ENCODE measurements at regions not wholly inside any gene's neighbourhood (a gene's known extent, or its start where the extent isn't known, plus 50 kb on each side); places are given as distances from the start of the nearest gene placed in this dataset.

DNA sequence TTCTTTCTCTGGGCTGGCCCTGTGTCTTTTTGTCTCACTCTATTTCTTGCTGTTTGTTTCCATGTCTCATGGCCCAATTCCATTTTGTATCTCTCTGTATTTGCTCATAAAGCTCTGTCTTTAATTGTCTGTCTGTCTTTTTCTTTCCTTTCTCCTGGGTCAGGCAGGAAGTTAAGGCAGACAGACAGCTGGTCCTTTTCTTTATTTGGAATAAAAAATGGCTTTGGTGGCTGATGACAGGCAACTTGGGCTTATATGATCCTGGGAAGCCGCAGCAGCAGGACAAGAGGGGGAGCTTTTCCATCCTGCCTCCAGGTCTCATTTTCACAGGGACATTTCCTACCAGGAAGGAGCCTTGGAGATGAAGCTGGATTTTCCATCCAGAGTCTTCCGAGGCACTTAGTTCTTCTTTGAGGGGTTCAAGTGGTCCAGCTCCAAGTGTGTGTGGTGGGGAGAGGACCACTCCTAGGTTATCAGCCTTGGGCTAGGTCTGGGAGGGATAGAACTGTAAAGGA lies 138.7 kb downstream of the TDRD15 start:
- H4K5ac ChIP-seq (ENCODE audit: low read depth, low read length), result no peak overlapping the region
- no peak overlapping the region for H3K18ac ChIP-seq (ENCODE audit: low read depth, low read length)
- no peak overlapping the region for H2BK15ac ChIP-seq (ENCODE audit: low read depth, low read length)
- no peak overlapping the region for H2BK20ac ChIP-seq (ENCODE audit: low read depth, low read length)
- H3K9me1 ChIP-seq (ENCODE audit: insufficient read depth, low read length), result no peaks in the 10 kb centered on the region
- ChIA-PET POLR2A (ENCODE audit: unreplicated experiment) (no interaction called here), CTCF (no interaction called here)
- H2AFZ ChIP-seq (replicated peaks; ENCODE audit: low read length, poor library complexity), result no peak overlapping the region
- H2AK5ac ChIP-seq (ENCODE audit: low read depth, low read length), result no peak overlapping the region
- H3K4me3 ChIP-seq (ENCODE audit: insufficient read depth, low read depth, low read length), result no peak overlapping the region
- H3K4me1 ChIP-seq (ENCODE audit: control insufficient read depth, insufficient read depth, low read length), result no peaks in the 10 kb centered on the region
- TF ChIP-seq FOS (IDR thresholded peaks at IDR 0.05; ENCODE audit: low read depth, low read length), result no peak
- TF ChIP-seq ELK1 (IDR thresholded peaks at IDR 0.05; ENCODE audit: borderline replicate concordance, low read depth, low read length), result no peak
- no peak for TF ChIP-seq USF2 (IDR thresholded peaks at IDR 0.05; ENCODE audit: low read depth, low read length)
- no peak for TF ChIP-seq CTCF (conservative IDR thresholded peaks at IDR 0.05; ENCODE audit: low read depth, low read length)
- TF ChIP-seq MAFK (IDR thresholded peaks at IDR 0.05; ENCODE audit: low read depth, low read length), result no peak
- no peak for TF ChIP-seq RFX5 (IDR thresholded peaks at IDR 0.05; ENCODE audit: low read depth, low read length)
- TF ChIP-seq CHD1 (IDR thresholded peaks at IDR 0.05; ENCODE audit: low read depth, low read length), result no peak
- TF ChIP-seq MXI1 (IDR thresholded peaks at IDR 0.05; ENCODE audit: borderline replicate concordance, low read depth, low read length), result no peak
- no peak for TF ChIP-seq MAZ (IDR thresholded peaks at IDR 0.05; ENCODE audit: borderline replicate concordance, low read depth, low read length)
- TF ChIP-seq POLR2A (IDR thresholded peaks at IDR 0.05; ENCODE audit: low read depth, low read length), result no peak
- TF ChIP-seq BHLHE40 (IDR thresholded peaks at IDR 0.05; ENCODE audit: low read depth, low read length), result no peak
- no peak for TF ChIP-seq CEBPB (IDR thresholded peaks at IDR 0.05; ENCODE audit: low read depth, low read length)
- TF ChIP-seq RCOR1 (IDR thresholded peaks at IDR 0.05; ENCODE audit: insufficient replicate concordance, low read length), result no peak
- TF ChIP-seq RAD21 (IDR thresholded peaks at IDR 0.05; ENCODE audit: low read length), result no peak
- no peak for TF ChIP-seq SMC3 (IDR thresholded peaks at IDR 0.05; ENCODE audit: low read depth, low read length)
- no peak for TF ChIP-seq NFE2L2 (IDR thresholded peaks at IDR 0.05; ENCODE audit: low read depth, low read length)
- H3K4me2 ChIP-seq (ENCODE audit: low read depth, low read length), result no peak overlapping the region
- no peak overlapping the region for H3K4ac ChIP-seq (ENCODE audit: low read depth, low read length)
- no peak overlapping the region for H2AK9ac ChIP-seq (replicated peaks; ENCODE audit: low read depth, low read length, poor library complexity)
- ATAC-seq (ENCODE audit: low read depth) (no peak), DNase-seq (no peak)
- no peak overlapping the region for H3K9ac ChIP-seq (ENCODE audit: low read depth, low read length)
- no peaks in the 10 kb centered on the region for H3K36me3 ChIP-seq (ENCODE audit: control insufficient read depth, insufficient read depth, low read length)
- no peak overlapping the region for H3K14ac ChIP-seq (replicated peaks; ENCODE audit: low read depth, low read length)
- no peaks in the 10 kb centered on the region; the same call in 1 of the 2 replicates for H3K27me3 ChIP-seq (ENCODE audit: control insufficient read depth, insufficient read depth, low read length)
- H4K91ac ChIP-seq (ENCODE audit: insufficient read depth, low read depth, low read length), result no peak overlapping the region
- H2BK5ac ChIP-seq (ENCODE audit: low read depth, low read length, poor library complexity, severe bottlenecking), result no peak overlapping the region
- in situ Hi-C loops (cut with MboI; ENCODE audit: low sequenced_read_pairs) (no loop called here), intact Hi-C loops (cut with micrococcal nuclease) (no loop called here), dilution Hi-C loops (cut with HindIII; ENCODE audit: low sequenced_read_pairs, unreplicated experiment) (no loop called here)
- no peak overlapping the region for H3K23ac ChIP-seq (ENCODE audit: low read depth, low read length)
- no peak overlapping the region for H3K27ac ChIP-seq (ENCODE audit: insufficient read depth, low read length)
- H3K56ac ChIP-seq (ENCODE audit: extremely low read depth, insufficient read depth, low read length), result no peak overlapping the region
- no TSS peak for BruUV-seq (replicated peaks)
- H3K79me1 ChIP-seq (ENCODE audit: low read depth in 1 of 2, low read length in 2 of 2), result no peaks in the 10 kb centered on the region
- no CpG with 5 or more reads among the region's 2 CpGs for WGBS, 2 experiments (ENCODE audit: extremely low coverage in 2 of 2, insufficient read length in 1 of 2)
- H4K20me1 ChIP-seq (ENCODE audit: insufficient read depth, low read length), result no peaks in the 10 kb centered on the region
- H4K8ac ChIP-seq (ENCODE audit: low read depth in 2 of 2, low read length in 2 of 2), result no peak overlapping the region
- H2BK120ac ChIP-seq (ENCODE audit: low read depth, low read length), result no peak overlapping the region
- no peaks in the 10 kb centered on the region for H3K9me3 ChIP-seq (ENCODE audit: control insufficient read depth, insufficient read depth, low read length)

All from IMR-90 (cell line).